ENCODE measurements at regions not wholly inside any gene's neighbourhood (a gene's known extent, or its start where the extent isn't known, plus 50 kb on each side); places are given as distances from the start of the nearest gene placed in this dataset.
"Not testable (repeated sequence)": the region's sequence is repeated elsewhere in the genome, so short reads cannot be mapped to it uniquely, and the experiment has no call there.

DNA sequence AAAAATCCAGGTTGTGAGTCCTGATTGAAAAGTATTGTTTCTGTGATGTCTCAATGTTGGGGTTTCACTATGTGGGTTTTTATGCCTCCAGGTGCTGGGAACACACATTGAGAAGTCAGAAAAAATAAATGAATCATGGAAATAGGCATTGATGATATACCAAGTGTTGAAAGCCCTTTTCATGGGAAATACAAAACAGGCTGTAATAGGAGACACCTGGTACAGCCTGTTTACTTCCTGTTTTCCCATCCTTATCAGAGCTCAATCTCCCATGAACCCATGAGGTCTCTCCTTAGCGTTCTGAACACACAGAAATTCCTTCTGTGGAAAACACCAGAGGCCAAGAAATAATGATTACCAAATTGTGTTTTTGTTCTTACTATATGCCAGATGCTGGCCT is 106.3 kb upstream of the BOD1L1 start:
- WGBS, 3 donors: 23 to 44% (median 38%) methylated on average over 1 of the region's 1 CpG
- H3K27ac ChIP-seq (ENCODE audit: low read depth, low read length): no peak overlapping the region

GRCh38 chr4:13750594-13750993 is 123.1 kb upstream of the BOD1L1 start:
- WGBS, 3 donors: 53 to 83% (median 74%) methylated on average over 2 of the region's 2 CpGs
- H3K27ac ChIP-seq (ENCODE audit: low read depth, low read length): no peak overlapping the region

DNA sequence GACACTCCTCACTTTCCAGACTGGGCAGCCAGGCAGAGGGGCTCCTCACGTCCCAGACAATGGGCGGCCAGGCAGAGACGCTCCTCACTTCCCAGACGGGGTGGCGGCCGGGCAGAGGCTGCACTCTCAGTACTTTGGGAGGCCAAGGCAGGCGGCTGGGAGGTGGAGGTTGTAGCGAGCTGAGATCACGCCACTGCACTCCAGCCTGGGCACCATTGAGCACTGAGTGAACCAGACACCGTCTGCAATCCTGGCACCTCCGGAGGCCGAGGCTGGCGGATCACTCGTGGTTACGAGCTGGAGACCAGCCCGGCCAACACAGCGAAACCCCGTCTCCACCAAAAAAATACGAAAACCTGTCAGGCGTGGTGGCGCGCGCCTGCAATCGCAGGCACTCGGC is 134.1 kb upstream of the BOD1L1 start:
- H3K27ac ChIP-seq (ENCODE audit: low read depth, low read length): not testable (repeated sequence)
- WGBS, 3 donors: 90 to 92% (median 91%) methylated on average over 23 to 25 of the region's 25 CpGs

DNA sequence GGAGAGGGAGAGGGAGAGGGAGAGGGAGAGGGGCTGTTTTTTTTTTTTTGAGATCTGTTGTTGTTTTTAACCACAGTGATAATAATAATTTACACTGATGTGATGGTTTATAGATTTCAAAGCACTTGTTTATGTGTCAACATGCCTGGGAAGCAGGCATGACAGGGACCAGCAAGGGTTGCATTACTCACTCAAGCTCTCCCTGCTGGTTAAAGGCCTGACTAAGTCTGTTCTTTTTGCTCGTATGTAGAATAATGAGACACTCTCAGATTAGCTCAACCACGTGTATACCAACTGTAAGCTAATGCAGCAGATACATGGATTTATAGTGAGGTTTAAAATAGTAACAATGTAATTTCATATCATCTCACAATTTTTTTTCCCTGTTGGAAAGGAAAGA is 134.6 kb upstream of the BOD1L1 start:
- WGBS, 3 donors: 80 to 87% (median 80%) methylated on average over 2 of the region's 2 CpGs
- H3K27ac ChIP-seq (ENCODE audit: low read depth, low read length): no peak overlapping the region

GRCh38 chr4:13763707-13764106 is 136.2 kb upstream of the BOD1L1 start:
- H3K27ac ChIP-seq (ENCODE audit: low read depth, low read length): no peak overlapping the region
- WGBS, 3 donors: 75 to 88% (median 83%) methylated on average over 1 of the region's 1 CpG

DNA sequence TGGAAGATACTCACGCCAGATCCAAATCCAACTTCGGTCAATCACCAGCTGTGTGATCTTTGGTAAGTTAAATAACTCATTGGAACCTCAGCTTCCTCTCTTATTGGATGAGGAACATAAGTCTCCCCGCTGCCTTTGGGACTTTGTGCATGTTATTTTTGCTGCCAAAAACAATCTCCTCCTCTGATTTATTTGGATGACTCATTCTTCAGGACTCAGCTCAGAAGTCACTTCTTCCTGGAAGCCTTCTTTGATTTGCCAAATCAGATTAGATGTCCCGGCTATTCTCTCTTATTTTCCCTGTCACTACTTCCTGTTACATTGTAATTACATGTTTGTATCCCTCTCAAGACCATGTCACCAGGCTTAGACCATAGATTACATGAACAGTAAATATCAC is 138.0 kb upstream of the BOD1L1 start:
- H3K27ac ChIP-seq (ENCODE audit: low read depth, low read length): no peak overlapping the region
- 64 to 66% (median 65%) methylated on average over 4 of the region's 4 CpGs for WGBS, 3 donors

DNA sequence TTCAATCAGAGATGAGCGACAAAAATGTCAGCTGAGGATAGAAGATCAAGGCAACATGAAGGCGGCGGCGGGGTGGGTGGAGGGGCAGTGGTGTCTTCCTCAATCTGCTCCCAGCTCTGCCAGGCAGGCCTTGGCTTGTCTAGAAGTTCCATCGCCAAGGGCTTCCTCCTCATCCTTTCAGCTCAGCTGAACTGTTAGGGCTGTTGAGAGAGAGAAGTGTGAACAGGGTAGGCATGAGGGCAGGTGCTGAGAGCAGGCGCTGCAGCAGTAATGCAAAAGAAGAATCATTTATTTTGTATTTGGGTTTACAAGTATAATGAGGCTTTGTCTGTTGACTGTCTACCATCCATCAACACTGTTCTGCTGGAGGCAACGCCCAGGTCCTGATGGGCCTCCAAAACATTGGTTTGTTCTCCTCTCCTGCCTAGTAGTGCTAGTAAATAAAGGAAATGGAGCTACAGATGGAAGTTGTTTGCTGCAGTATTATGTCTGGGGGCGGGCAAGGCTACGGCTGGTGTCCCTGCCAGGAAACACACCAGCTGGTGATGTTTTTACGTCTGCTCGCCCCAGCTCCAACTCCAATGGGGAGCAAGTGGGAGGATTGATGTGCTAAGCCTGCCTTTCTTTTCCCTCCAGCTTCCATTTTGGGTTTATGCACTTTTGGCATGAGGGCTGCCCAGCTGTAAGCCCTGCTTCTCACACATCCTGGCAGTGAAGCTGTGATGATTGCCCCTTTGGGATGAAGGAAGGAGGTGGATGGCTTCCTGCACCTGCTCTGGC is 139.4 kb upstream of the BOD1L1 start:
- H3K27ac ChIP-seq (ENCODE audit: low read depth, low read length): no peak overlapping the region
- 66 to 77% (median 75%) methylated on average over 11 of the region's 11 CpGs for WGBS, 3 donors

DNA sequence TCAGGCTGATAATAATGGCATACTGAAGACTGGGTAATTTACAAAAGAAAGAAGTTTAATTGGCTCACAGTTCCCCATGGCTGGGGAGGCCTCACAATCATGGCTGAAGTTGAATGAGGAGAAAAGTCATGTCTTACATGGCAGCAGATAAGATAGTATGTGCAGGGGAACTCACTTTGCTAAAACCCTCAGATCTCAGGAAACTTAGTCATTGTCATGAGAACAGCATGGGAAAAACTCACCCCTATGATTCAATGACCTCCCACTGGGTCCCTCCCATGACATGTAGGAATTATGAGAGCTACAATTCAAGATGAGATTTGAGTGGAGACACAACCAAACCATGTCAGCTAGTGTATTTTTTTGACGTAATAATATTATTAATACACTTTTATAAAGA is 149.8 kb upstream of the BOD1L1 start:
- WGBS, 3 donors: 34 to 60% (median 57%) methylated on average over 1 of the region's 1 CpG
- no peak overlapping the region for H3K27ac ChIP-seq (ENCODE audit: low read depth, low read length)

- 63 to 73% (median 70%) methylated on average over 1 of the region's 1 CpG for WGBS, 3 donors
- H3K27ac ChIP-seq (ENCODE audit: low read depth, low read length): no peak overlapping the region
These were observed 150.8 kb upstream of the BOD1L1 start for GRCh38 chr4:13778367-13778766.

GRCh38 chr4:13782231-13782630 is 154.7 kb upstream of the BOD1L1 start:
- H3K27ac ChIP-seq (ENCODE audit: low read depth, low read length): no peak overlapping the region
- 48 to 94% (median 79%) methylated on average over 2 of the region's 2 CpGs for WGBS, 3 donors

DNA sequence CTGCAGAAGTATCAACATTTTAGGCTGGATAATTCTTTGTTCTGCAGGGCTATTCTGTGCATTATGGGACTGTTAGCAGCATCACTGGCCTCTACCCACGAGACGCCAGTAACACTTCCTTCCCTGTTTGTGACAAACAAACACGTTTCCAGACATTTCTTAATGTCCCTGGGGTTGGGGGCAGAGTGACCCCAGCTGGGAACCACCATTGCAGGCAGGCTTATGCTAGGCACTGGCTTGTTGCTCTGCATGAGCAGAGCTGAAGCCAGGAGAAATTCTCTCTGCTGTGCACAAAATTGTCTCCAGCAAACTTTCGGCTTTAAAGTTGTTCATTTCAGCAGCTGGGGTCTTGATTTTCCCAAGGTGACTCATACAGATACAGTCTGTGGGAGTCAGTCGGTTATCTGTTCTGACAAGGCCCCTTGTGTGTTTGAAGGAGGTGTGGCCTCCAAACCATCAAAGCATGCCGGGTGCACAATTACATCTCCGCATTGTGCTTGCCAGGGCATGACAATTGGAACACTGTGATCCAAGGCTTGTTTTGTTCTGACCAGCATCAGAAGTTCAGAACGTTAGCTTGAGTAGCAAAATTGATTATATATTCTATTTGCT is 156.4 kb upstream of the BOD1L1 start:
- H3K27ac ChIP-seq (ENCODE audit: low read depth, low read length): no peak overlapping the region
- 46 to 47% (median 46%) methylated on average over 8 of the region's 8 CpGs for WGBS, 3 donors

DNA sequence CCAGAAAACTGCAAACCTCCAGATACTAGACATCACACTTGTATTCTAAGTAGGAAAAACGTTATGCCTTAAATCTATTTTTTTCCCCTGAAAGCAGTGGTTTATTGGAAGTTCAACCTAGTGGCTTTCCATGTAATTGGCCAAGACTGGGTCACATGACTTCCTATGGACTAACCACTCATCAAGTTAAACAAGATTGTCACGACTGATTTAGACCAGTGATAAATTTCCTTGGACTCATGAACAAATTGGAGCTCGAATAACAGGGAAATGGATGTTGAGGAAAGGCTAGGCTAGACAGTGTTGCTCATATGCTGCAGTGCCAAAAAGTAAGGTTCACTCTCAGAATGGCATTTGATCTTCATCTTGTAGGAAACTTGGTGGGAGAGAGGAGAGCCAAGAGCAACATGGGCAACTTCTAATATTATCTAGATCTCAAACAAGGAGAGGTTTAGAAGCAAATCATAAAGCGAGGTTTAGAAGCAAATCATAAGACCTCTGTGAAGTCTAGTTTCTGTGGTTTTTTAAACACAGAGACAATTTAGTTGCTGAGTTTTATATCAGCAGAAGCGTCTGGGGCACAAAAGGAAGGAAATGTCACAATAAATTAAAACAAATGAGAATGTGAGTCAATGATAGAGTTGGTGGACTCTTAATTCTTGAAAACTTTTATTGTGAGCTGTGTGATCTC is 165.6 kb upstream of the BOD1L1 start:
- WGBS, 3 donors: 24 to 32% (median 31%) methylated on average over 5 of the region's 5 CpGs

GRCh38 chr4:13794819-13795565 is 167.5 kb upstream of the BOD1L1 start:
- no peak overlapping the region for H3K27ac ChIP-seq (ENCODE audit: low read depth, low read length)
- WGBS, 3 donors: 63 to 74% (median 73%) methylated on average over 2 of the region's 2 CpGs

More for the DNA sequence above, 165.6 kb upstream of the BOD1L1 start:
- no peak overlapping the region for H3K27ac ChIP-seq (ENCODE audit: low read depth, low read length)

- 74 to 90% (median 77%) methylated on average over 7 of the region's 7 CpGs for WGBS, 3 donors
These were observed 169.5 kb upstream of the BOD1L1 start for GRCh38 chr4:13797061-13797460.

GRCh38 chr4:13815231-13815630 is 187.7 kb upstream of the BOD1L1 start:
- 65 to 86% (median 79%) methylated on average over 3 of the region's 3 CpGs for WGBS, 3 donors

More at GRCh38 chr4:13797061-13797460, 169.5 kb upstream of the BOD1L1 start:
- no peak overlapping the region for H3K27ac ChIP-seq (ENCODE audit: low read depth, low read length)

GRCh38 chr4:13816472-13816871 is 188.9 kb upstream of the BOD1L1 start:
- H3K27ac ChIP-seq (ENCODE audit: low read depth, low read length): no peak overlapping the region

More at GRCh38 chr4:13815231-13815630, 187.7 kb upstream of the BOD1L1 start:
- no peak overlapping the region for H3K27ac ChIP-seq (ENCODE audit: low read depth, low read length)

DNA sequence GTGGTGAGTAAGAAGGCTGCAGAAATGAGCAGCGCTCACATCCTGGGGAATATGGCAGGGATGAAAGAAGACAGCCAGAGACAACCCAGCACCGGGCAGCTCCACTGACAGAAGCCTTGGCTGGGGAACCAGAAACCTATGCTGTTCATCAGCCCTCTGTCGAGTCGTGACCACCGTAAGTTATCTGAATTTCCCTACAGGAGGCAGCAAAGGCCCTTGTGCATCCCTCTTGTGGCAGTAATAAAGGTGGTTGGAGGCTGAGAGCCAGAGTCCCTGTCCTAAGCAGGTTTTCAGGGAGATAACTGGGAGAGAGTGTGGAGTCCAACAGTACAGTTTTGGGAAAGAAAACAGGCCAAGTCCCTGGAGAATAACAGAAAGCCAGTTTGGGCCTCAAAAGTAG is 194.0 kb upstream of the BOD1L1 start:
- no peak overlapping the region for H3K27ac ChIP-seq (ENCODE audit: low read depth, low read length)
- WGBS, 3 donors: 68 to 78% (median 78%) methylated on average over 5 of the region's 5 CpGs

DNA sequence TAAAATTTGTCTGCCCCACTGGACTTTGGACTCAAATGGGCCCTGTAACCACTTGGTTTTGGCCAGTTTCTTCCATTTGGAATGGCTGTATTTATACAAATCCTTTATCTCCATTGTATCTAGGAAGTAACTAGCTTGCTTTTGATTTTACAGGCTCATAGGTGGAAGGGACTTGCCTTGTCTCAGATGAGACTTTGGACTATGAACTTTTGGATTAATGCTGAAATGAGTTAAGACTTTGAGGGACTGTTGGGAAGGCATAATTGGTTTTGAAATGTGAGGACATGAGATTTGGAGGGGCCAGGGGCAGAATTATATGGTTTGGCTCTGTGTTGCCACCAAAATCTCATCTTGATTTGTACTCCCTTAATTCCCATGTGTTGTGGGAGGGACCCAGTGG is 198.3 kb upstream of the BOD1L1 start:
- H3K27ac ChIP-seq (ENCODE audit: low read depth, low read length): not testable (repeated sequence)

DNA sequence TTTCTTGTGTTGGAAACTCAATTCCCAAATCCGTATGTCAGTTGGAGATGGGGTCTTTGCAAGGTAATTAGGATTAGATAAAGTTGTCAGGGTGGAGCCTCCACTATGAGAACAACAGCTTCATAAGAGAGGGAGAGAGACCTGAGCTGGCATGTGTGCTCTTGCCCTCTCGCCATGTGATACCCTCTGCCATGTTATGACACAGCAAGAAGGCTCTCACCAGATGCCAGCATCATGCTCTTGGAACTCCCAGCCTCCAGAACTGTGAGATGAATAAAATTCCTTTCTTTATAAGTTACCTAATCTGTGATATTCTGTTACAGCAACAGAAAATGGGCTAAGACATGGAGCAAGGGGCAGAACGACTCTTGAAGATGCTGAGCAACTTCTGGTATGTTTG is 201.9 kb upstream of the BOD1L1 start:
- no peak overlapping the region for H3K27ac ChIP-seq (ENCODE audit: low read depth, low read length)
- 74 to 82% (median 76%) methylated on average over 3 of the region's 3 CpGs for WGBS, 3 donors

Data from adipose tissue (tissue), 3 donors.